Keratinocyte (primary cell): ENCODE measurements at regions not wholly inside any gene's neighbourhood (a gene's known extent, or its start where the extent isn't known, plus 50 kb on each side); places are given as distances from the start of the nearest gene placed in this dataset.

Experiments used
- CTCF ChIP-seq, 3 experiments: IDR thresholded peaks in 1 of 3; conservative IDR thresholded peaks in 1 of 3; optimal IDR thresholded peaks in 1 of 3; 2 replicates in 2 of 3; 3 replicates in 1 of 3; pipeline versions ENCODE3 to v1.5.1; 2011; ENCODE audit warnings: low read length in 3 of 3, mild to moderate bottlenecking in 3 of 3, moderate library complexity in 2 of 3, control low read depth in 1 of 3, inconsistent platforms in 1 of 3; ENCODE audit not compliant: insufficient read depth in 2 of 3; ENCODE audit errors: extremely low read depth in 1 of 3
- EZH2 ChIP-seq: IDR thresholded peaks from one replicate; pipeline ENCODE4 v1.6.1; 2012; ENCODE audit warnings: inconsistent platforms, mild to moderate bottlenecking, low read length, moderate library complexity

GRCh38 chr2:2879781-2880180 lies 497.8 kb downstream of the EIPR1 start:
- TF ChIP-seq CTCF (optimal IDR thresholded peaks at IDR 0.05 in 1 of 3, IDR thresholded peaks at IDR 0.05 in 1 of 3, conservative IDR thresholded peaks at IDR 0.05 in 1 of 3; ENCODE audit: extremely low read depth in 1 of 3, insufficient read depth in 2 of 3, low read length in 3 of 3) = no peak
- TF ChIP-seq EZH2 = no peak
